Prostate gland (tissue), 2 donors: ENCODE measurements at regions not wholly inside any gene's neighbourhood (a gene's known extent, or its start where the extent isn't known, plus 50 kb on each side); places are given as distances from the start of the nearest gene placed in this dataset.

Experiments
- POLR2AphosphoS5 ChIP-seq: sonication (generic); formaldehyde crosslinking; IDR thresholded peaks from one replicate; pipeline ENCODE4 v1.6.1; 2017; ENCODE audit warnings: antibody characterized with exemption
- TF ChIP-seq, protein P1 (sequence below), 4 experiments: fragments of 200-600 bp in 2 of 4; fragments of 450-650 bp in 2 of 4; sonication (generic) in 2 of 4; IDR thresholded peaks; 1 replicate in 3 of 4; 2 replicates in 1 of 4; pipeline ENCODE4 v1.5.1; 2016 to 2019; ENCODE audit warnings: antibody characterized with exemption in 4 of 4, mild to moderate bottlenecking in 2 of 4, moderate library complexity in 2 of 4

- TF ChIP-seq, protein P1, sequence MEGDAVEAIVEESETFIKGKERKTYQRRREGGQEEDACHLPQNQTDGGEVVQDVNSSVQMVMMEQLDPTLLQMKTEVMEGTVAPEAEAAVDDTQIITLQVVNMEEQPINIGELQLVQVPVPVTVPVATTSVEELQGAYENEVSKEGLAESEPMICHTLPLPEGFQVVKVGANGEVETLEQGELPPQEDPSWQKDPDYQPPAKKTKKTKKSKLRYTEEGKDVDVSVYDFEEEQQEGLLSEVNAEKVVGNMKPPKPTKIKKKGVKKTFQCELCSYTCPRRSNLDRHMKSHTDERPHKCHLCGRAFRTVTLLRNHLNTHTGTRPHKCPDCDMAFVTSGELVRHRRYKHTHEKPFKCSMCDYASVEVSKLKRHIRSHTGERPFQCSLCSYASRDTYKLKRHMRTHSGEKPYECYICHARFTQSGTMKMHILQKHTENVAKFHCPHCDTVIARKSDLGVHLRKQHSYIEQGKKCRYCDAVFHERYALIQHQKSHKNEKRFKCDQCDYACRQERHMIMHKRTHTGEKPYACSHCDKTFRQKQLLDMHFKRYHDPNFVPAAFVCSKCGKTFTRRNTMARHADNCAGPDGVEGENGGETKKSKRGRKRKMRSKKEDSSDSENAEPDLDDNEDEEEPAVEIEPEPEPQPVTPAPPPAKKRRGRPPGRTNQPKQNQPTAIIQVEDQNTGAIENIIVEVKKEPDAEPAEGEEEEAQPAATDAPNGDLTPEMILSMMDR (IDR thresholded peaks at IDR 0.05), result peak; percentile 28 to 63 (median 60)
- TF ChIP-seq POLR2AphosphoS5, result no peak
Observed at GRCh38 chr1:165114022-165114888, 242.3 kb downstream of the LMX1A start.
